OCI-LY3 (cell line): ENCODE measurements at regions not wholly inside any gene's neighbourhood (a gene's known extent, or its start where the extent isn't known, plus 50 kb on each side); places are given as distances from the start of the nearest gene placed in this dataset.

Experiments
- EZH2phosphoT487 ChIP-seq: fragments of 200-600 bp; shearing (Covaris generic); IDR thresholded peaks from 2 replicates; pipeline ENCODE4 v1.6.1; 2018; ENCODE audit warnings: antibody characterized with exemption, mixed run types, low read depth
- TF ChIP-seq, protein P1 (sequence below): fragments of 200-600, 300-600 bp; sonication (generic); IDR thresholded peaks from 2 replicates; pipeline ENCODE4 v1.5.1; 2014; ENCODE audit warnings: antibody characterized with exemption, low read length, low read depth

DNA sequence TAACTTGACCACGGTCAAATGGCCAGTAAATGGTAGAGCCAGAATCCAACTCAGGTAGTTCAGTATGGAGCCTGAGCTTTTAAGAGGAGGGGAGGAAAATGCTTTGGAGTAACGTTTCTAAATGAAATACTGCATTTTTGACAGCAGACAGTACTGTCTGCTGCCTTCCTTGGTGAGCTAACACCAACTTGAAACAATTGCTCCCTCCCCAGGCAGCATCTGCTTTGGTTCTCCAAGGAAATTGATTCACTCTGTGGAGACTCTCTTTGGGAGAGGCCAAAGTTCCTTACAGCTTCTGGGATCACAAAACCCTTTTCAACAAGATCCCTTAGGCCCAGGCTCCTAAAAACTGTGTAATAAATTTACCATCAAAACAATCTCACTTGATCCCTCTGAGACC is 75.2 kb upstream of the SSBP2 start:
- no peak for TF ChIP-seq EZH2phosphoT487
- TF ChIP-seq, protein P1, sequence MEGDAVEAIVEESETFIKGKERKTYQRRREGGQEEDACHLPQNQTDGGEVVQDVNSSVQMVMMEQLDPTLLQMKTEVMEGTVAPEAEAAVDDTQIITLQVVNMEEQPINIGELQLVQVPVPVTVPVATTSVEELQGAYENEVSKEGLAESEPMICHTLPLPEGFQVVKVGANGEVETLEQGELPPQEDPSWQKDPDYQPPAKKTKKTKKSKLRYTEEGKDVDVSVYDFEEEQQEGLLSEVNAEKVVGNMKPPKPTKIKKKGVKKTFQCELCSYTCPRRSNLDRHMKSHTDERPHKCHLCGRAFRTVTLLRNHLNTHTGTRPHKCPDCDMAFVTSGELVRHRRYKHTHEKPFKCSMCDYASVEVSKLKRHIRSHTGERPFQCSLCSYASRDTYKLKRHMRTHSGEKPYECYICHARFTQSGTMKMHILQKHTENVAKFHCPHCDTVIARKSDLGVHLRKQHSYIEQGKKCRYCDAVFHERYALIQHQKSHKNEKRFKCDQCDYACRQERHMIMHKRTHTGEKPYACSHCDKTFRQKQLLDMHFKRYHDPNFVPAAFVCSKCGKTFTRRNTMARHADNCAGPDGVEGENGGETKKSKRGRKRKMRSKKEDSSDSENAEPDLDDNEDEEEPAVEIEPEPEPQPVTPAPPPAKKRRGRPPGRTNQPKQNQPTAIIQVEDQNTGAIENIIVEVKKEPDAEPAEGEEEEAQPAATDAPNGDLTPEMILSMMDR, result no peak
